A549 (cell line): ENCODE measurements at regions not wholly inside any gene's neighbourhood (a gene's known extent, or its start where the extent isn't known, plus 50 kb on each side); places are given as distances from the start of the nearest gene placed in this dataset.
"Not testable (repeated sequence)": the region's sequence is repeated elsewhere in the genome, so short reads cannot be mapped to it uniquely, and the experiment has no call there.

Source experiments
- ATAC-seq, 2 experiments: fragments of 200-7000 bp in 1 of 2; fragments of >200 bp in 1 of 2; cut with Nextera tagmentation in 1 of 2; cut with Tn5 transposase in 1 of 2; 3 replicates each; pipeline versions ENCODE4 v1.8.0 to v1.9.1; 2018 to 2020; ENCODE audit warnings: mild to moderate bottlenecking in 1 of 2, moderate library complexity in 1 of 2
- CTCF ChIA-PET: fragments of 300-600 bp; sonication (Branson Sonifier 250); formaldehyde crosslinking; extraction: SDS; loops from one replicate; lab custom pipeline; 2021; ENCODE audit warnings: antibody characterized with exemption, inconsistent platforms; lab: Yijun Ruan, JAX
- POLR2A ChIA-PET: fragments of 350-600 bp; formaldehyde crosslinking; extraction: SDS; loops from one replicate; lab custom pipeline; 2021; ENCODE audit warnings: antibody characterized with exemption, inconsistent platforms; lab: Yijun Ruan, JAX
- DNase-seq, 2 experiments: peaks; one replicate each; pipeline versions ENCODE4 v3.0.0 to v3.0.0-alpha.2; 2011 to 2016; ENCODE audit warnings: low read depth in 1 of 2, low spot score in 1 of 2
- FAIRE-seq: peaks from 2 replicates; lab custom pipeline; 2011; peaks lifted over from hg19 to GRCh38; lab: Jason Lieb, UNC
- H3K27ac ChIP-seq, 2 experiments: fragments of >200 bp; sonication (Bioruptor Twin); formaldehyde crosslinking; 3 replicates each; pipeline ENCODE4 v1.5.1; 2016 to 2017
- H3K4me1 ChIP-seq: fragments of >200 bp; sonication (Bioruptor Twin); formaldehyde crosslinking; 3 replicates; pipeline ENCODE4 v1.6.1; 2016
- H3K4me2 ChIP-seq: fragments of >200 bp; sonication (Bioruptor Twin); formaldehyde crosslinking; 3 replicates; pipeline ENCODE4 v1.6.1; 2016
- H3K4me3 ChIP-seq: fragments of >200 bp; sonication (Bioruptor Twin); formaldehyde crosslinking; 3 replicates; pipeline ENCODE4 v1.5.1; 2016
- H3K9me3 ChIP-seq: fragments of >200 bp; sonication (Bioruptor Twin); formaldehyde crosslinking; 3 replicates; pipeline ENCODE4 v1.6.1; 2016
- CEBPB ChIP-seq, 2 experiments: fragments of >200 bp in 1 of 2; sonication (Bioruptor Twin) in 1 of 2; formaldehyde crosslinking in 1 of 2; IDR thresholded peaks; 2 replicates each; pipeline ENCODE4 v1.6.1; 2012 to 2016
- CHD4 ChIP-seq: fragments of 200-600 bp; sonication (generic); IDR thresholded peaks from 2 replicates; pipeline ENCODE4 v1.6.1; 2016; ENCODE audit warnings: antibody characterized with exemption, mild to moderate bottlenecking, borderline replicate concordance
- ESRRA ChIP-seq: fragments of 150-350 bp; IDR thresholded peaks from 2 replicates; pipeline ENCODE4 v1.6.1; 2014; ENCODE audit warnings: mild to moderate bottlenecking, low read length, borderline replicate concordance
- FOSB ChIP-seq: fragments of 250-450 bp; sonication (Bioruptor Pico); IDR thresholded peaks from 2 replicates; pipeline ENCODE4 v1.5.0; 2020; ENCODE audit warnings: mild to moderate bottlenecking, moderate library complexity
- FOSL2 ChIP-seq, 2 experiments: fragments of 450-650 bp in 1 of 2; fragments of >200 bp in 1 of 2; sonication (Bioruptor Twin) in 1 of 2; formaldehyde crosslinking; IDR thresholded peaks; 2 replicates each; pipeline versions ENCODE4 v1.5.0 to v1.6.1; 2016 to 2020; ENCODE audit warnings: mild to moderate bottlenecking in 1 of 2, moderate library complexity in 1 of 2
- FOXS1 ChIP-seq: fragments of 250-450 bp; sonication (Bioruptor Pico); IDR thresholded peaks from 2 replicates; pipeline ENCODE4 v1.5.0; 2020; ENCODE audit warnings: mild to moderate bottlenecking, moderate library complexity
- HDAC2 ChIP-seq: fragments of 200-600 bp; sonication (generic); IDR thresholded peaks from 2 replicates; pipeline ENCODE4 v1.6.1; 2016
- HES2 ChIP-seq: fragments of >200 bp; sonication (Bioruptor Twin); formaldehyde crosslinking; IDR thresholded peaks from 2 replicates; pipeline ENCODE4 v1.6.1; 2016
- HOXA7 ChIP-seq: fragments of 250-450 bp; sonication (Bioruptor Pico); IDR thresholded peaks from 2 replicates; pipeline ENCODE4 v1.5.0; 2020; ENCODE audit warnings: mild to moderate bottlenecking, moderate library complexity
- JUNB ChIP-seq: fragments of >200 bp; sonication (Bioruptor Twin); formaldehyde crosslinking; IDR thresholded peaks from 2 replicates; pipeline ENCODE4 v1.6.1; 2016
- KDM1A ChIP-seq: fragments of 200-600 bp; sonication (generic); IDR thresholded peaks from 2 replicates; pipeline ENCODE4 v1.6.1; 2016; ENCODE audit warnings: low read depth, mild to moderate bottlenecking
- MAFK ChIP-seq: fragments of 450-650 bp; IDR thresholded peaks from 2 replicates; pipeline ENCODE4 v1.6.1; 2014; ENCODE audit not compliant: partially characterized antibody
- MAZ ChIP-seq: fragments of 150-350 bp; IDR thresholded peaks from 2 replicates; pipeline ENCODE4 v1.6.1; 2014; ENCODE audit warnings: antibody characterized with exemption, low read depth, low read length, borderline replicate concordance
- NFE2L2 ChIP-seq: fragments of 150-350 bp; conservative IDR thresholded peaks from 2 replicates; pipeline ENCODE4 v1.6.1; 2014; ENCODE audit warnings: low read length
- NR3C1 ChIP-seq: fragments of >200 bp; sonication (Bioruptor Twin); formaldehyde crosslinking; IDR thresholded peaks from 3 replicates; pipeline ENCODE4 v1.6.1; 2017
- POLR2AphosphoS2 ChIP-seq: conservative IDR thresholded peaks from 2 replicates; pipeline ENCODE4 v1.6.1; 2012; ENCODE audit warnings: low read length, improper control_type of control experiment, inconsistent platforms
- RCOR1 ChIP-seq: fragments of 150-350 bp; IDR thresholded peaks from 2 replicates; pipeline ENCODE4 v1.6.1; 2014; ENCODE audit warnings: antibody characterized with exemption, low read length, low read depth
- RFX5 ChIP-seq: fragments of 450-650 bp; IDR thresholded peaks from 2 replicates; pipeline ENCODE4 v1.7.1; 2014; ENCODE audit warnings: antibody characterized with exemption, mild to moderate bottlenecking, moderate library complexity
- TP53 ChIP-seq: fragments of 250-450 bp; sonication (Bioruptor Pico); IDR thresholded peaks from 2 replicates; pipeline ENCODE4 v1.5.0; 2021; ENCODE audit warnings: mild to moderate bottlenecking, moderate library complexity
- ZFP36 ChIP-seq: fragments of 450-650 bp; IDR thresholded peaks from 2 replicates; pipeline ENCODE4 v1.6.1; 2014; ENCODE audit warnings: borderline replicate concordance; ENCODE audit not compliant: partially characterized antibody
- ZNF302 ChIP-seq: fragments of 250-450 bp; sonication (Bioruptor Pico); IDR thresholded peaks from 2 replicates; pipeline ENCODE4 v1.9.0; 2021; ENCODE audit warnings: inconsistent platforms, mild to moderate bottlenecking, moderate library complexity
- ZSCAN20 ChIP-seq: fragments of 250-450 bp; sonication (Bioruptor Pico); IDR thresholded peaks from 2 replicates; pipeline ENCODE4 v1.8.0; 2022; ENCODE audit warnings: mild to moderate bottlenecking, moderate library complexity
- WGBS: methylation state at CpG from one replicate; pipeline ENCODE4 v1.1.6; 2017; ENCODE audit errors: missing lambda C conversion rate; 5-methylcytosine and 5-hydroxymethylcytosine counted together
- TF ChIP-seq, protein P1 (sequence below): fragments of 250-450 bp; sonication (Bioruptor Pico); IDR thresholded peaks from 2 replicates; pipeline ENCODE4 v1.5.0; 2020; ENCODE audit warnings: low read depth, mild to moderate bottlenecking, moderate library complexity

DNA sequence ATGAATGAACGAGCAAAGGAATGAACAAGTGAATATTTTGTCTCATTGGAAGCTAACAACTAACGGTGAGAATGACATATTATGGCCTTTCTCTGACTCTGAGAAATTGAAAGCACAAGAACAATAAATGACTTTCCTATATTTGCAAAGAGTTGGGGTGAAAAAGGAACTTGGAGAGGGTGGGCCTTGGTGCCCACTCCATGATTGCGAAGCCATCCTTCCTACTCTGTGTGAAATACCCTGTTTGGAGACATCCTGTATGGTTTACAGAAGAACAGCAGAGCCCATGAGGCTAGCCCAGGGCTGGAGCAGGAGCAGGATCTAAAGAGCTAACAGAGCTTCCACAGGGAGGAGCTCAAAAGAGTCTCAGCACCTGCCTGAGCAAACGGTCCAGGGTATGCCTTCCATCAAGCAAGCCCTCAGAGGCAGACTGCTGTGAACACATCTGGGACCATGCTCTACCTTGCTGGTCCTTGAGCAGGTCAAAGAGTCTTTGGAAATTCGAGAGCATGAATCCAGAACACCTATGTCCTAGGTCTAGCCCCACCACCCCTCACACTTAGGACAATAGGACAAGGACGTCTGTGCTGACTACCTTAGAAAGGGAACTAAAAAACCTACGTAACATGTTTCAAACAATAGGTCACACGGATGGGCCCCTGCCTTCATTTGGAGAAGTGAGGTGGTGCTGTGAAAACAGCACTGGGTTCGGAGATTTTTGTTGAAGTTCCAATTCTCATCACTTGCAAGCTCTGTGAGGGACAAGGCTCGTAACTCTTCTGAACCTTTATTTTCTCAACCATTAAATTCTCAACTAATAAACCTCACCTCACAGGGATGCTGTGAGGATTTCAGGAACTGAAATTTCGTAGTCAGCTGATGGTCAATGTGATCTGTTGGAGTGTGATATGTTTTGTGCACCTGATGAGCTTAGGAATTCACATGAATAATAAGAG is 377.4 kb downstream of the RRAGC start:
- 5% methylated on average over 11 of the region's 11 CpGs for WGBS
- CTCF ChIA-PET, result interaction anchor here (0.8 kb wide), 2 partner anchors 30 to 354 kb away, joined by 3 read pairs; no protein-coding TSS in a partner anchor
- H3K4me1 ChIP-seq, result no peaks in the 10 kb centered on the region
- DNase-seq (no peak), ATAC-seq (no peak), FAIRE-seq (no peak)
- no peak overlapping the region for H3K4me2 ChIP-seq
- no peak overlapping the region for H3K4me3 ChIP-seq
- no peaks in the 10 kb centered on the region for H3K9me3 ChIP-seq
- POLR2A ChIA-PET, result no interaction called here
- H3K27ac ChIP-seq, result no peak overlapping the region
- TF ChIP-seq TP53 (CRISPR knock-in tag) (no peak), CHD4 (no peak), FOSL2 (IDR thresholded peaks at IDR 0.05) (no peak), FOSL2 (CRISPR knock-in tag; IDR thresholded peaks at IDR 0.05) (no peak), HES2 (no peak), ZFP36 (no peak), ZSCAN20 (CRISPR knock-in tag) (no peak), ESRRA (no peak), FOXS1 (no peak), ZNF302 (CRISPR knock-in tag) (no peak), NR3C1 (no peak), MAZ (no peak)

- ATAC-seq, CTCF ChIA-PET, H3K27ac ChIP-seq, FAIRE-seq, H3K4me3 ChIP-seq, DNase-seq, H3K4me1 ChIP-seq, POLR2A ChIA-PET, H3K9me3 ChIP-seq, H3K4me2 ChIP-seq: not testable (repeated sequence)
- WGBS, result 6% methylated on average over 2 of the region's 2 CpGs
These were observed 379.9 kb downstream of the RRAGC start for GRCh38 chr1:38479662-38480061.

- Histone ChIP-seq H3K27ac (no peak overlapping the region), H3K9me3 (no peaks in the 10 kb centered on the region), H3K4me2 (no peak overlapping the region), H3K4me3 (no peak overlapping the region), H3K4me1 (no peaks in the 10 kb centered on the region)
- FAIRE-seq (no peak), DNase-seq (no peak), ATAC-seq (no peak)
- WGBS, result 0% methylated on average over 2 of the region's 2 CpGs
- POLR2A ChIA-PET, result no interaction called here
- CTCF ChIA-PET, result no interaction called here
- no peak for TF ChIP-seq JUNB
- no peak for TF ChIP-seq CEBPB (IDR thresholded peaks at IDR 0.05)
- TF ChIP-seq MAFK, result no peak
- TF ChIP-seq RCOR1, result no peak
- no peak for TF ChIP-seq HOXA7
- TF ChIP-seq, protein P1, sequence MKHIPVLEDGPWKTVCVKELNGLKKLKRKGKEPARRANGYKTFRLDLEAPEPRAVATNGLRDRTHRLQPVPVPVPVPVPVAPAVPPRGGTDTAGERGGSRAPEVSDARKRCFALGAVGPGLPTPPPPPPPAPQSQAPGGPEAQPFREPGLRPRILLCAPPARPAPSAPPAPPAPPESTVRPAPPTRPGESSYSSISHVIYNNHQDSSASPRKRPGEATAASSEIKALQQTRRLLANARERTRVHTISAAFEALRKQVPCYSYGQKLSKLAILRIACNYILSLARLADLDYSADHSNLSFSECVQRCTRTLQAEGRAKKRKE (CRISPR knock-in tag), result no peak
- TF ChIP-seq ZNF302 (CRISPR knock-in tag), result no peak
- no peak for TF ChIP-seq NFE2L2
- no peak for TF ChIP-seq NR3C1
- no peak for TF ChIP-seq POLR2AphosphoS2
- no peak for TF ChIP-seq ZSCAN20 (CRISPR knock-in tag)
- TF ChIP-seq FOSB (CRISPR knock-in tag), result no peak
- TF ChIP-seq HDAC2, result no peak
- TF ChIP-seq RFX5, result no peak
- TF ChIP-seq CHD4, result no peak
- TF ChIP-seq TP53 (CRISPR knock-in tag), result no peak
- no peak for TF ChIP-seq KDM1A
- TF ChIP-seq, all 56 proteins: peak for 0
These were observed 381.8 kb downstream of the RRAGC start for GRCh38 chr1:38477811-38478210.
